Fibroblast of mammary gland (primary cell): ENCODE measurements at regions not wholly inside any gene's neighbourhood (a gene's known extent, or its start where the extent isn't known, plus 50 kb on each side); places are given as distances from the start of the nearest gene placed in this dataset.

Source experiments
- DNase-seq: peaks from one replicate; pipeline ENCODE4 v3.0.0-alpha.2; 2010; ENCODE audit warnings: low read depth
- H3K4me3 ChIP-seq: 2 replicates; pipeline ENCODE4 v1.5.1; 2011; ENCODE audit warnings: low read depth, mild to moderate bottlenecking, low read length, moderate library complexity; ENCODE audit not compliant: control insufficient read depth
- CTCF ChIP-seq: conservative IDR thresholded peaks from 2 replicates; pipeline ENCODE4 v1.5.1; 2011; ENCODE audit warnings: low read depth, low read length, inconsistent platforms; ENCODE audit not compliant: control insufficient read depth, insufficient read depth

GRCh38 chr16:85323961-85324253 lies 211.6 kb upstream of the CIBAR2 start:
- H3K4me3 ChIP-seq, result no peak overlapping the region
- no peak for DNase-seq
- no peak for TF ChIP-seq CTCF

DNA sequence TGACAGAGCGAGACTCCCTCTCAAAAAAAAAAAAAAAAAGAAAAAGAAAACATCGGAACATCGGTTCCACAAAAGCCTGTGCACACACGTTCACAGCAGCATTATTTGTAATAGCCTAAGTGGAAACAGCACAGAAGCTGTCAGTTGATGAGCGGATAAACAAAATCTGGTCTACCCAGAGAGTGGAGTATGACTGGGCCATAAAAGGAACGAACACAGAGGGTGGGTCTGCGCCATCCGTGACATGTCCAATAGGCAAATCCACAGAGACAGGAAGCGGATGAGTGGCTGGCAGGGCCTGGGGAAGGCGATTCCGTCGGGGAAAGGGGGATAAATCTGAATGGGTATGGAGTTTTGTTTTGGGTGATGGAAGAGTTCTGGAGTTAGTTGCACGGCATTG lies 212.2 kb upstream of the CIBAR2 start:
- TF ChIP-seq CTCF, result no peak
- DNase-seq, result no peak
- no peak overlapping the region for H3K4me3 ChIP-seq

GRCh38 chr16:85326113-85326793 lies 214.0 kb upstream of the CIBAR2 start:
- no peak for DNase-seq
- no peak overlapping the region for H3K4me3 ChIP-seq
- no peak for TF ChIP-seq CTCF

DNA sequence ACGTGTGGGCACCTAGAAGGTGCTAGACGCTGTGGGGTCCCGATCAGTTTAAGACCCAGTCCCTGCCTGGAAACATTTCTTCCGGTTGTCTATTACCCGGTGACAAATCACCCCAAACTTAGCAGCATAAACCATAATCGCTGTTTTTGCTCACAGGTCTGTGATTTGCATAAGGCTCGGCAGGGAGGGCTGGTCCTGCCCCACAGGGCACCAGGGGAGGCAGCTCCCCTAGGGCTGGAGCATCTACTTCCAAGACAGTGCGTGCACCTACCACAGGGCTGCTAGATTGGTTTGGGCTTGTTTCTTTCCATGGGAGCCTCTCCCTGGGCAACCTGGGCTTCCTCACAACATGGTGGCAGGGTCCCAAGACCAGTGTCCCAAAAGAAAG lies 214.5 kb upstream of the CIBAR2 start:
- no peak for TF ChIP-seq CTCF
- H3K4me3 ChIP-seq, result no peak overlapping the region
- no peak for DNase-seq

- TF ChIP-seq CTCF, result no peak
- DNase-seq, result no peak
- no peak overlapping the region for H3K4me3 ChIP-seq
These were observed 215.7 kb upstream of the CIBAR2 start for GRCh38 chr16:85327731-85328675.

- TF ChIP-seq CTCF, result no peak
- no peak for DNase-seq
- H3K4me3 ChIP-seq, result no peak overlapping the region
These were observed 216.4 kb upstream of the CIBAR2 start for GRCh38 chr16:85328676-85329058.
